Mammary epithelial cell (primary cell): ENCODE measurements at regions not wholly inside any gene's neighbourhood (a gene's known extent, or its start where the extent isn't known, plus 50 kb on each side); places are given as distances from the start of the nearest gene placed in this dataset.

Experiments
- EZH2 ChIP-seq: IDR thresholded peaks from 2 replicates; pipeline ENCODE4 v1.6.1; 2012; ENCODE audit warnings: low read length, inconsistent platforms, borderline replicate concordance
- TF ChIP-seq, protein P1 (sequence below), 2 donors: IDR thresholded peaks in 1 of 2; conservative IDR thresholded peaks in 1 of 2; 2 replicates each; pipeline ENCODE4 v1.5.1; 2011 to 2012; ENCODE audit warnings: inconsistent platforms in 2 of 2, low read length in 2 of 2, mild to moderate bottlenecking in 2 of 2, control low read depth in 1 of 2, low read depth in 1 of 2; ENCODE audit not compliant: insufficient read depth in 1 of 2; ENCODE audit errors: extremely low read depth in 1 of 2

DNA sequence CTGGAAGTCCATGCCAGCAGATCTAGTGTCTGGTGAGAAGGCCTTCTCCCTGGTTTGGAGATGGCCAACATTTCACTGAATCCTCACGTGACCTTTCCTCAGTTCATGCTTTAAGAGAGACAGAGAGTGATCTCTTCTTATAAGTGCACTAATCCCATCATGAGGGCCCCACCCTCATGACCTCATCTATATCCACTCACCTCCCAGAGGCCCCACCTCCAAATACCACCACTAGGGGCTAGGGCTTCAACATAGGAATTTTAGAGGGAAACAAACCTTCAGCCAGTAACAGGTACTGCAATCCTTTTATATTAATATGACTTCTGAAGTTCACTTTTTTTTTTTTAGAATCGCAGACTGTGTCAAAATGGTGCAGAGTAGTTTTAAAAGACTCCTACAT, 496.9 kb upstream of the ADAMTS16 start:
- TF ChIP-seq, protein P1, sequence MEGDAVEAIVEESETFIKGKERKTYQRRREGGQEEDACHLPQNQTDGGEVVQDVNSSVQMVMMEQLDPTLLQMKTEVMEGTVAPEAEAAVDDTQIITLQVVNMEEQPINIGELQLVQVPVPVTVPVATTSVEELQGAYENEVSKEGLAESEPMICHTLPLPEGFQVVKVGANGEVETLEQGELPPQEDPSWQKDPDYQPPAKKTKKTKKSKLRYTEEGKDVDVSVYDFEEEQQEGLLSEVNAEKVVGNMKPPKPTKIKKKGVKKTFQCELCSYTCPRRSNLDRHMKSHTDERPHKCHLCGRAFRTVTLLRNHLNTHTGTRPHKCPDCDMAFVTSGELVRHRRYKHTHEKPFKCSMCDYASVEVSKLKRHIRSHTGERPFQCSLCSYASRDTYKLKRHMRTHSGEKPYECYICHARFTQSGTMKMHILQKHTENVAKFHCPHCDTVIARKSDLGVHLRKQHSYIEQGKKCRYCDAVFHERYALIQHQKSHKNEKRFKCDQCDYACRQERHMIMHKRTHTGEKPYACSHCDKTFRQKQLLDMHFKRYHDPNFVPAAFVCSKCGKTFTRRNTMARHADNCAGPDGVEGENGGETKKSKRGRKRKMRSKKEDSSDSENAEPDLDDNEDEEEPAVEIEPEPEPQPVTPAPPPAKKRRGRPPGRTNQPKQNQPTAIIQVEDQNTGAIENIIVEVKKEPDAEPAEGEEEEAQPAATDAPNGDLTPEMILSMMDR (conservative IDR thresholded peaks at IDR 0.05 in 1 of 2, IDR thresholded peaks at IDR 0.05 in 1 of 2; ENCODE audit: extremely low read depth in 1 of 2, insufficient read depth in 1 of 2, low read depth in 1 of 2, low read length in 2 of 2) = no peak
- no peak for TF ChIP-seq EZH2
